NCI-H2196 (cell line): ENCODE measurements at regions not wholly inside any gene's neighbourhood (a gene's known extent, or its start where the extent isn't known, plus 50 kb on each side); places are given as distances from the start of the nearest gene placed in this dataset.
"Not testable (repeated sequence)": the region's sequence is repeated elsewhere in the genome, so short reads cannot be mapped to it uniquely, and the experiment has no call there.

ENCODE experiments used
- DNase-seq: peaks from one replicate; lab custom pipeline; 2025; ENCODE audit not compliant: unreplicated experiment; lab: John Stamatoyannopoulos, UW

- DNase-seq, result peak; percentile 46
Observed at GRCh38 chr1:203996126-203996525, 76.8 kb upstream of the SOX13 start.

GRCh38 chr1:203998571-203998970 lies 74.3 kb upstream of the SOX13 start:
- not testable (repeated sequence) for DNase-seq

DNA sequence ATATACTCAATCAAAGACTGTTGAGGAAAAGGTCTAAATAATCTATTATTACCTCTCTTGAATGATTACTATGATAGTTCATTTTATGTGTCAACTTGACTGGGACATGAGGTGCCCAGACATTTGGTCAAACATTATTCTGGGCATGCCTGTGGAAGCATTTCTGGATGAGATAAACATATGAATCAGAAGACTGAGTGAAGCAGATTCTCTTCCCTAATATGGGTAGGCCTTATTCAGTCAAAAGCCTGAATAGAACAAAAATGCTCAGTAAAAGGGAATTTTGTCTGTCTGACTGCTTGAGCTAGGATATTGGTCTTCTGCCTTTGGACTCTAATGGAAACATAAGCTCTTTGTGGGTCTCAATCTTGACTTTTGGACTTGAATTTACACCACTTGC lies 73.3 kb upstream of the SOX13 start:
- DNase-seq, result no peak

DNA sequence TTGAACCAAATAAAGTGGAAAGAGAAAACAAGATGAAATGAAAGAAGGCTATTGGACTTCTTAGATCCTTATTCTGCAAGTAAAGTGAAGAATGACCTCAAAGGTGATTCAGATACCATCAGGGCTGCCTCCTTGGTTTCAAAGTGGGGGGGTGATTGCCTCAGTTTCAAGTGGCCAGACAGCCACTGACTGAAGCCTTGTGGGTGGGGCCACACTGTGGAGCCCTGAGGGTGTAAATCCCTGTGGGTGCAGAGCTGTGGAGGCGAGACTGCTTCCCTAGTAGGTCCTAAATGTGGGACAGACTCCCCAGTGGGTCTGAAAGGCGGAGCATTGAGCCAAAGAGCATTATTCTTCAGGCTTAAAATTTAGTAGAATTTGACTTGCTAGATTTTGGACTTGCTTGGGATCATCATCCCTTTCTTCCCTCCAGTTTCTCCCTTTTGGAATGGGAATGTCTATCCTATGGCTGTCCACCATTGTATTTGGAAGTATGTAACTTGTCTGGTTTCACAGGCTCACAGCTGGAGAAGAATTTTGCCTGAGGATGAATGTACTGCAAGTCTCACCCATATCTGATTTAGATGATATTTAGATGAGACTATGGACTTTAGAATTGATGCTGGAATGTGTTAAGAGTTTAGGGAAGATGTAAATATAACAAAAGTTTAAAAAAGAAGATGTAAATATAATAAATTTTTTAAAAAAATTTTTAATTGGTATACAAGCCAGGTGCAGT lies 71.6 kb upstream of the SOX13 start:
- no peak for DNase-seq

DNA sequence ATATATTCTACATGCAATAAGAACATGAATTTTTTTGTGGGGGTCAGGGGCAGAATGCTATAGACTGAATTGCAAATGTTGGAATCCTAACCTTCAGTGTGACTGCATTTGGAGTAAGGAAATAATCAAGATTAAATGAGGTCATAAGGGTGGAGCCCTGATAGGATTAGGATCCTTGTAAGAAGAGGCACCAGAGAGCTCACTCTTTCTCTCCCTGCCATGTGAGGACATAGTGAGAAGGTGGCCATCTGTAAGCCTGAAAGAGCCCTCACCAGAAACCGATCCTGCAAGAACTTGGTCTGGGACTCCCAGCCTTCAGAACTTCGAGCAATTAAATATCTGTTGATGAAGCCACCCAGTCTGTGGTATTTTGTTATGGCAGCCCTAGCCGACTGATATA lies 70.3 kb upstream of the SOX13 start:
- DNase-seq, result no peak

GRCh38 chr1:204003536-204003935 lies 69.4 kb upstream of the SOX13 start:
- no peak for DNase-seq

DNA sequence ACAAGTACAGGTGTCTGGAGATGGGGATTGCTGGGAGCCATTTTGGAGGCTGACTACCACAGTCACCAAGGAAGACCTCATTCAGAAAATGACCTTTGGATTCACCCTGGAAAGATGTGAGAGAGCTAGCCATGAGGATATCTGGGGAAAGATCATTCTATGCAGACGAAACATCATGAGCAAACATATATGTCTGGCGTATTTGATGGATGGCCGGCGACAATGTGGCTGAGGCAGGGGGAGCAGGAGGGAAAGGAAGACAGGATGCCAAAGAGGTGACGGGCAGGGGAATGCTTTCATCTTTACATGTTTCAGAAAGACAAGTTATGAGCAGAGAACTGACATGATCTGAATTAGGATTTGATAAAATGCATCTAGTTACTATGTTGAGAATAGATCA lies 61.5 kb upstream of the SOX13 start:
- no peak for DNase-seq

GRCh38 chr1:204013052-204013451 lies 59.9 kb upstream of the SOX13 start:
- no peak for DNase-seq

GRCh38 chr1:204014336-204014735 lies 58.6 kb upstream of the SOX13 start:
- DNase-seq, result no peak

- not testable (repeated sequence) for DNase-seq
Observed at GRCh38 chr1:204014961-204015360, 58.0 kb upstream of the SOX13 start.

DNA sequence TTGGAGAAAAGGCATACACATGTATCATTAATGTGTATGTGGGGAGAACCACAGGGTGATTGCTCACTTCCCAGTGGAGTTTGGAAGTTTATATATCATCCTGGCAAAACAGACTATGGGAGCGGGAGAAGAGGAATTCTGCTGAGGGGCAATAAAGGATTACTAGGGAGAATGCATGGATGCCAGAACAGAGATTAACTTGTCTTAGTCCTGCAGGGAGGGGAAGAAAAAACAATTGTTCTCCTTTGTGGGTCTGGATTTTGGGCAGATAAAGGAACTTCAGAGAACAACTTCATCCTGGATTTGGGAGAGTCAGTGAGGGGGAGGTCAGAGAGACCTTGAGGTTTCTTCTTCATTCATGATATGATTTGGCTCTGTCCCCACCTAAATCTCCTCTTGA lies 55.9 kb upstream of the SOX13 start:
- DNase-seq, result no peak

GRCh38 chr1:204018460-204018859 lies 54.5 kb upstream of the SOX13 start:
- no peak for DNase-seq
